GM19467 (cell line): ENCODE measurements at regions not wholly inside any gene's neighbourhood (a gene's known extent, or its start where the extent isn't known, plus 50 kb on each side); places are given as distances from the start of the nearest gene placed in this dataset.
A peak's percentile ranks its signal among the peaks of the same experiment; 100 is the strongest.

Experiments used
- ATAC-seq: cut with Tn5 transposase; IDR thresholded peaks from one replicate; pipeline ENCODE4 v1.9.1; 2021; ENCODE audit warnings: mild to moderate bottlenecking, moderate library complexity; ENCODE audit not compliant: unreplicated experiment

- no peak for ATAC-seq
Observed at GRCh38 chr21:28754127-28754611, 238.5 kb downstream of the LTN1 start.

- ATAC-seq = no peak
Observed at GRCh38 chr21:28752131-28752530, 240.5 kb downstream of the LTN1 start.

- ATAC-seq = no peak
Observed at GRCh38 chr21:28751176-28751575, 241.5 kb downstream of the LTN1 start.

GRCh38 chr21:28750565-28750964 lies 242.1 kb downstream of the LTN1 start:
- no peak for ATAC-seq

GRCh38 chr21:28749536-28749935 lies 243.1 kb downstream of the LTN1 start:
- ATAC-seq = no peak

- no peak for ATAC-seq
Observed at GRCh38 chr21:28747464-28747863, 245.2 kb downstream of the LTN1 start.

GRCh38 chr21:28746166-28746565 lies 246.5 kb downstream of the LTN1 start:
- ATAC-seq = no peak

DNA sequence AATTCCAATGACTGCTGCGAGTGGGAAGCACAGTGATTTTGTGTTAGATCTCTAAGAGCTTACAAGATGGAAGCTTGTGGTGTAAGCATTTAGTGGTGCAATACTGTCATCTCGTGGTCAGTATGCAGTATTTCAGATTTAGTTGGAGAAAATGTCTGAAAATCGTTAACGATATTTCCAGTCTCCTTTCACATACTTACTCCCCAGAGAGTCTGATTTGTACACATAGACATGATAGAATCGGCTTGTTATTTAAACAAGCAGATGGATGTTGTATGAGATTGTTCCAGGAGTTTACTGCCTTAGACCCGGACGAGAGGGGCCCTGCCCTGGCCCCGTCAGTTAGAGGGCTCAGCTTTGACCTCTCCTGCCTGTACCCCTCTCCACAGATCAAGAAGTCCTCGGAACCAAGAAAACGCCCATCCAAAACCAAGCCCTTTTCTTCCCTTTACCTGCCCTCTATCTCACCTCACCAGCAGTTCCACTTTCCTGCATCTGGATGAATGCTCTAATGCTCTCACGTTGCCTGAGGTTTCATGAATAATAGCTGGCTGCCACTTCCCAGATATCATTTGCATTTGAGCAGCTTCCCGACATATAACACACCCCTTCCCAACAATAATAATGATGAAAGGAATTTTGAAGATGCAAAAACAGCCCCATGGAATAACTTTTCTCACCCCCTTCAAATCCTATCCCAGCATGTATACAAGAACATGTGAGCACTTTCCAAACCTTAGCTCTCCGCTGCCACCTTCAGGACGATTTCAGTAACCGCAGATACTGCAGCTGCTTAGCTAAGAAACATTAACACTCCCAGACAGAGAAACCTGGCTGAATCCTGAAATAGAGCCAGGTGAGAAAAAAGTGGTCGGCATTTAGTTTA lies 247.3 kb downstream of the LTN1 start:
- ATAC-seq = peak; percentile 85

GRCh38 chr21:28743723-28744122 lies 249.0 kb downstream of the LTN1 start:
- ATAC-seq = no peak

DNA sequence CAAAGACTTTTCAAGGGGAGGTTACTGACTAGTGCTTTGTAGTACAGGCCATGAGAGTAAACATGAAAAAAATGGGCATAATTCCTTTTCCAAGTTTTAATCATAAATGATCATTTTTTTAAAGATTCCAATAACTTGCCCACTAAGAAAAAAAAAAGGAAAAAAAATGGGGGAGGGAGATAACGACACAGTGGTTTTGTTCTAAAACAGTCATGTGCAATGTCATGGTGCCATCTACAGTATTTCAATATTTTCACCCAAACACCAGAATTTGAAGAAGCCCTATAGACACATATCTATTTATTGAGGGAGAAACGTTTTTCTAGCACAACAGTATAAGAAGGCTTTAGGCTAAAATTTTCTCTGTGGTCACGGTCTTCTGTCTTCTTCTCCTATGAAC lies 250.2 kb downstream of the LTN1 start:
- ATAC-seq = no peak

- ATAC-seq = no peak
Observed at GRCh38 chr21:28740125-28740524, 252.6 kb downstream of the LTN1 start.

DNA sequence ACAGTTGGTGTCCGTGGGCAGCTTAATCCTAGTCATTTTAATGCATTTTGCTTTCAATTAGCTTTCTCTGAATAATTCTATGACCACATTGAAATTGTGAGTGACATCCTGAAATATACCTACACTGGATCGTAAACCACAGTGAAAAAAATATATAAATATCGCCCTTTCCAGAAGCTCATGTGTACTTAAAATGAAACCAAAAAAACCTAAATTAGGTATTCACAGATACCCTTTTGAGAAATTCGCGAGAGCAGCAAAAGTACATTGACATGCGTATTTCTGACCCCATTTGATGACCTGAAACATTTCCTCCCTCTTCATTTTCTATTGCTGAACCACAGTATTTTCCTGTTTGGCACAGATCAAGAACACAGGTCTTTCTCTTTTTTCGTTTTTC lies 253.8 kb downstream of the LTN1 start:
- ATAC-seq = peak; percentile 50

GRCh38 chr21:28738420-28738704 lies 254.3 kb downstream of the LTN1 start:
- no peak for ATAC-seq

- no peak for ATAC-seq
Observed at GRCh38 chr21:28737674-28738419, 254.8 kb downstream of the LTN1 start.

DNA sequence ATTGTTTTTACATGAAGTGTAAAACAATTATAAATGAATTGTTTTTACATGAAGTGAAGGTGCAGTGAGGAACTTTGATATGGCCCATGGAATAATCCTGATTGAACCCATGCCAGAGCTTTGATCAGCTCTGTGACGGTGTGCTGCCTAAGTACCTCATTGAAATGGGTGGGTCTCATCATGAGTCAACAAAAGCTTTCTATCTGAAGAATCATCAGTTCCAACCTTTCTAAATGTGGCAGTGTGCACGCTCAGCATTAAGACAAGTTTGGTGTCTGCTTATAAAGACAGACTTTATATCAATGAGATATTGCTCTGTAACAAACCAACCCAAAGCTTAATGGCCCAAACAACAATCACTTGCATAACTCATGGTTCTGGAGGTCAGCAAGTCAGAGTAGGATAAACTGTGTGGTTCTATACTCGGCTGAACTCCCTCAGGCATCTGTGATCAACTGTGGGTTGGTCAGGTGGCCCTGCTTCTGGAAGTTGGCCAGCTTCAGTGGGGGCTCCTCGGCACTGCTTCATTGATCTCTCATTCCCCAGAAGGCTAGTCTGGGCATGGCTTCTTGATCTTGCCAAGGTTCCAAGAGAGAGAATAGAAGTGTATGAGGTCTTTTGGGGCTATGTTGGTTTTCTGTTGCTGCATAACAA lies 258.0 kb downstream of the LTN1 start:
- no peak for ATAC-seq

DNA sequence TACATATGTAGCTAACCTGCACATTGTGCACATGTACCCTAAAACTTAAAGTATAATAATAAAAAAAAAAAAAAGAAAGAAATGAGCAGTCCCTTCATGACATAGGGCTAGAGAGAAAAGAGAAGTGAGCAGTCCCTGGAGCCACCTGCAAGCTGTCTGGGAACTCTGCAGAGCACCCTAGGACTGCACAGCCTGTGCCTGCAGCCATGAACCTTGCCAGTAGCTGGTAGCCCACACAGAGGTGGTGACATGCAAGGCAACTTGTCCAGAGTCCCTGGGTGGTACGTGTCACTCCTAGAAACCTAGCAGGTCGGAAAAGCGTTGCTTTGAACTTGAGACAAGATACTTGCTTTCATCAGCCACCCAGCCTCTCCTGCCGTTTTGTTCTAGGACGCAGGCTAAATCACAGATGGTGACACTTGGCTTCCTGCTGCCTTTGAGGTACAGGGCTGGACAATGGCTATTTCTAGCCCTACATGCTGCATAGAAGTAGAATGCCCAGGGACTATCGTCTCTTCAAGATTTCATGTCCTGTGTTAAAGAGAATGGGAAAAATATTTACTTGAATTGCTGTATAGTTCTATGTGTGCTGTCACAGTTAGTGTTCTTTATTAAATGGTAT lies 260.9 kb downstream of the LTN1 start:
- ATAC-seq = no peak

GRCh38 chr21:28729887-28730286 lies 262.8 kb downstream of the LTN1 start:
- ATAC-seq = no peak

- no peak for ATAC-seq
Observed at GRCh38 chr21:28727809-28728208, 264.9 kb downstream of the LTN1 start.

- ATAC-seq = no peak
Observed at GRCh38 chr21:28725396-28725795, 267.3 kb downstream of the LTN1 start.

DNA sequence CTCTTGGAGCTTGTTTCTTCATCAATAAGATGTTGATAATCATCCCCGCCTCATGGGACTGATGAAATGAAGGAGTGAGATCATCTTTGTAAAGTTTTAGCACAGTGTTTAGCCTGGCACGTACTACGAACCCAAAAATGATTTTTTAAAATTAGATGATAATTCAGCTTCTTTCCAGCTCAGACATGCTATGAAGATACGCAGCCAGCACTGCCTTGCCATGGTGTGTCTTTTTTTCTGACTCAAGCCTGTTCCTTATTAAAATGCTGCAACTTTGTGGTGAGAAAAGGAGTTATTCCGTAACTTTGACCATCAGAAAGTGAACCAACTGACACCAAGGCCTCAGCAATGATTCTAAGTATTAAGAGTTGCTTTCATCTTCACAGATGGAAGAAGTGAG lies 269.0 kb downstream of the LTN1 start:
- ATAC-seq = no peak

GRCh38 chr21:28719723-28720122 lies 273.0 kb downstream of the LTN1 start:
- ATAC-seq = no peak
